HUES6 (cell line): ENCODE measurements at regions not wholly inside any gene's neighbourhood (a gene's known extent, or its start where the extent isn't known, plus 50 kb on each side); places are given as distances from the start of the nearest gene placed in this dataset.
"Not testable (repeated sequence)": the region's sequence is repeated elsewhere in the genome, so short reads cannot be mapped to it uniquely, and the experiment has no call there.

Source experiments
- H3K27ac ChIP-seq: 2 replicates; pipeline ENCODE4 v1.7.0; 2013; ENCODE audit warnings: low read depth, mild to moderate bottlenecking, low read length, inconsistent platforms
- H3K27me3 ChIP-seq: 2 replicates; pipeline ENCODE4 v1.6.1; 2013; ENCODE audit warnings: low read length; ENCODE audit not compliant: control insufficient read depth, insufficient read depth
- H3K36me3 ChIP-seq: 2 replicates; pipeline ENCODE4 v1.6.1; 2013; ENCODE audit warnings: low read length; ENCODE audit not compliant: control insufficient read depth, insufficient read depth
- H3K4me1 ChIP-seq: 2 replicates; pipeline ENCODE4 v1.6.1; 2013; ENCODE audit warnings: low read length; ENCODE audit not compliant: control insufficient read depth, insufficient read depth
- H3K4me3 ChIP-seq: 2 replicates; pipeline ENCODE4 v1.5.1; 2013; ENCODE audit warnings: low read depth, low read length
- H3K9ac ChIP-seq: one replicate; pipeline ENCODE4 v1.6.1; 2013; ENCODE audit warnings: mild to moderate bottlenecking, low read length
- H3K9me3 ChIP-seq: 2 replicates; pipeline ENCODE4 v1.6.1; 2013; ENCODE audit warnings: low read depth, low read length; ENCODE audit not compliant: control insufficient read depth, insufficient read depth

- H3K4me1 ChIP-seq, H3K27ac ChIP-seq, H3K36me3 ChIP-seq: not testable (repeated sequence)
Measured at GRCh38 chr3:198151867-198152266, 191.8 kb downstream of the LMLN start.

GRCh38 chr3:198155771-198156170 lies 195.8 kb downstream of the LMLN start:
- not testable (repeated sequence) for H3K36me3 ChIP-seq, H3K9ac ChIP-seq, H3K27me3 ChIP-seq, H3K9me3 ChIP-seq, H3K27ac ChIP-seq, H3K4me1 ChIP-seq, H3K4me3 ChIP-seq

More at GRCh38 chr3:198151867-198152266, 191.8 kb downstream of the LMLN start:
- H3K4me3 ChIP-seq, H3K27me3 ChIP-seq, H3K9ac ChIP-seq, H3K9me3 ChIP-seq: not testable (repeated sequence)

GRCh38 chr3:198157231-198157868 lies 197.3 kb downstream of the LMLN start:
- not testable (repeated sequence) for H3K27me3 ChIP-seq, H3K27ac ChIP-seq, H3K36me3 ChIP-seq, H3K9me3 ChIP-seq, H3K9ac ChIP-seq, H3K4me1 ChIP-seq, H3K4me3 ChIP-seq

- not testable (repeated sequence) for H3K9ac ChIP-seq, H3K4me1 ChIP-seq, H3K36me3 ChIP-seq, H3K27me3 ChIP-seq, H3K27ac ChIP-seq, H3K9me3 ChIP-seq, H3K4me3 ChIP-seq
Measured at GRCh38 chr3:198158007-198158406, 198.0 kb downstream of the LMLN start.

- H3K9ac ChIP-seq, H3K4me3 ChIP-seq, H3K27ac ChIP-seq, H3K4me1 ChIP-seq, H3K9me3 ChIP-seq, H3K27me3 ChIP-seq: not testable (repeated sequence)
- peaks cover 15% of the 10 kb centered on the region for H3K36me3 ChIP-seq
Measured at GRCh38 chr3:198167339-198168039, 207.5 kb downstream of the LMLN start.

- not testable (repeated sequence) for H3K9ac ChIP-seq, H3K4me3 ChIP-seq, H3K27me3 ChIP-seq, H3K27ac ChIP-seq, H3K9me3 ChIP-seq, H3K4me1 ChIP-seq
- peaks cover 15% of the 10 kb centered on the region for H3K36me3 ChIP-seq
Measured at GRCh38 chr3:198170781-198171180, 210.8 kb downstream of the LMLN start.

- H3K4me1 ChIP-seq = not testable (repeated sequence)
Measured at GRCh38 chr3:198173080-198173479, 213.1 kb downstream of the LMLN start.

GRCh38 chr3:198173929-198174574 lies 214.0 kb downstream of the LMLN start:
- not testable (repeated sequence) for H3K27ac ChIP-seq, H3K27me3 ChIP-seq, H3K9ac ChIP-seq, H3K36me3 ChIP-seq, H3K9me3 ChIP-seq, H3K4me3 ChIP-seq, H3K4me1 ChIP-seq

More at GRCh38 chr3:198173080-198173479, 213.1 kb downstream of the LMLN start:
- H3K36me3 ChIP-seq = peaks cover 11% of the 10 kb centered on the region
- H3K4me3 ChIP-seq, H3K9ac ChIP-seq, H3K27me3 ChIP-seq, H3K27ac ChIP-seq, H3K9me3 ChIP-seq: not testable (repeated sequence)
